ENCODE measurements at regions not wholly inside any gene's neighbourhood (a gene's known extent, or its start where the extent isn't known, plus 50 kb on each side); places are given as distances from the start of the nearest gene placed in this dataset.
"Not testable (repeated sequence)": the region's sequence is repeated elsewhere in the genome, so short reads cannot be mapped to it uniquely, and the experiment has no call there.

DNA sequence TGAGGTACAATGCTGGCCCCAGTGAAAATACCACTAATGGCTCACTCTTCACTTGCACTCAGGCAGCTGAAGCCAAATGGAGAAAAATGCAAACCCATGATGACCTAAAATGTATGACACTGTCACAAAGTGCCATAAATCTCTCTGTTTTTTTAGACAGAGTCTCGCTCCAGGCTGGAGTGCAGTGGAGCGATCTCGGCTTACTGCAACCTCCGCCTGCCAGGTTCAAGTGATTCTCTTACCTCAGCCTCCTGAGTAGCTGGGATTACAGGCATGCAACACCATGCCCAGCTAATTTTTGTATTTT lies 64.5 kb upstream of the CCNY start:
- TF ChIP-seq ZNF121 (CRISPR knock-in tag; IDR thresholded peaks at IDR 0.05); ELF4 (CRISPR knock-in tag; IDR thresholded peaks at IDR 0.05; ENCODE audit: low read depth); NFYB (CRISPR knock-in tag; conservative IDR thresholded peaks at IDR 0.05; ENCODE audit: low read depth); GTF2I (CRISPR knock-in tag; conservative IDR thresholded peaks at IDR 0.05); IRF2 (CRISPR knock-in tag; IDR thresholded peaks at IDR 0.05; ENCODE audit: borderline replicate concordance, low read depth); MXD4 (CRISPR knock-in tag; IDR thresholded peaks at IDR 0.05; ENCODE audit: borderline replicate concordance); ETV6 (CRISPR knock-in tag; IDR thresholded peaks at IDR 0.05); CBFB (CRISPR knock-in tag; IDR thresholded peaks at IDR 0.05; ENCODE audit: low read depth); ZNF423 (CRISPR knock-in tag; IDR thresholded peaks at IDR 0.05); ZNF416 (CRISPR knock-in tag; IDR thresholded peaks at IDR 0.05); MYBL2 (CRISPR knock-in tag; IDR thresholded peaks at IDR 0.05): not testable (repeated sequence)
- TF ChIP-seq, protein P1, sequence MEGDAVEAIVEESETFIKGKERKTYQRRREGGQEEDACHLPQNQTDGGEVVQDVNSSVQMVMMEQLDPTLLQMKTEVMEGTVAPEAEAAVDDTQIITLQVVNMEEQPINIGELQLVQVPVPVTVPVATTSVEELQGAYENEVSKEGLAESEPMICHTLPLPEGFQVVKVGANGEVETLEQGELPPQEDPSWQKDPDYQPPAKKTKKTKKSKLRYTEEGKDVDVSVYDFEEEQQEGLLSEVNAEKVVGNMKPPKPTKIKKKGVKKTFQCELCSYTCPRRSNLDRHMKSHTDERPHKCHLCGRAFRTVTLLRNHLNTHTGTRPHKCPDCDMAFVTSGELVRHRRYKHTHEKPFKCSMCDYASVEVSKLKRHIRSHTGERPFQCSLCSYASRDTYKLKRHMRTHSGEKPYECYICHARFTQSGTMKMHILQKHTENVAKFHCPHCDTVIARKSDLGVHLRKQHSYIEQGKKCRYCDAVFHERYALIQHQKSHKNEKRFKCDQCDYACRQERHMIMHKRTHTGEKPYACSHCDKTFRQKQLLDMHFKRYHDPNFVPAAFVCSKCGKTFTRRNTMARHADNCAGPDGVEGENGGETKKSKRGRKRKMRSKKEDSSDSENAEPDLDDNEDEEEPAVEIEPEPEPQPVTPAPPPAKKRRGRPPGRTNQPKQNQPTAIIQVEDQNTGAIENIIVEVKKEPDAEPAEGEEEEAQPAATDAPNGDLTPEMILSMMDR (IDR thresholded peaks at IDR 0.05): not testable (repeated sequence)
- TF ChIP-seq, protein P2, sequence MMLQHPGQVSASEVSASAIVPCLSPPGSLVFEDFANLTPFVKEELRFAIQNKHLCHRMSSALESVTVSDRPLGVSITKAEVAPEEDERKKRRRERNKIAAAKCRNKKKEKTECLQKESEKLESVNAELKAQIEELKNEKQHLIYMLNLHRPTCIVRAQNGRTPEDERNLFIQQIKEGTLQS (CRISPR knock-in tag; conservative IDR thresholded peaks at IDR 0.05): not testable (repeated sequence)
- TF ChIP-seq, protein P3, sequence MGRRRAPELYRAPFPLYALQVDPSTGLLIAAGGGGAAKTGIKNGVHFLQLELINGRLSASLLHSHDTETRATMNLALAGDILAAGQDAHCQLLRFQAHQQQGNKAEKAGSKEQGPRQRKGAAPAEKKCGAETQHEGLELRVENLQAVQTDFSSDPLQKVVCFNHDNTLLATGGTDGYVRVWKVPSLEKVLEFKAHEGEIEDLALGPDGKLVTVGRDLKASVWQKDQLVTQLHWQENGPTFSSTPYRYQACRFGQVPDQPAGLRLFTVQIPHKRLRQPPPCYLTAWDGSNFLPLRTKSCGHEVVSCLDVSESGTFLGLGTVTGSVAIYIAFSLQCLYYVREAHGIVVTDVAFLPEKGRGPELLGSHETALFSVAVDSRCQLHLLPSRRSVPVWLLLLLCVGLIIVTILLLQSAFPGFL (CRISPR knock-in tag; IDR thresholded peaks at IDR 0.05; ENCODE audit: borderline replicate concordance): not testable (repeated sequence)

Data from WTC11 (cell line).